ENCODE measurements at regions not wholly inside any gene's neighbourhood (a gene's known extent, or its start where the extent isn't known, plus 50 kb on each side); places are given as distances from the start of the nearest gene placed in this dataset.
"Not testable (repeated sequence)": the region's sequence is repeated elsewhere in the genome, so short reads cannot be mapped to it uniquely, and the experiment has no call there.

GRCh38 chr9:129561594-129562281, 59.2 kb downstream of the C9orf50 start:
- 56 to 68% (median 64%) methylated on average over 28 of the region's 28 CpGs for WGBS, 3 donors
- no peak overlapping the region for H3K27ac ChIP-seq (ENCODE audit: low read depth, low read length)

DNA sequence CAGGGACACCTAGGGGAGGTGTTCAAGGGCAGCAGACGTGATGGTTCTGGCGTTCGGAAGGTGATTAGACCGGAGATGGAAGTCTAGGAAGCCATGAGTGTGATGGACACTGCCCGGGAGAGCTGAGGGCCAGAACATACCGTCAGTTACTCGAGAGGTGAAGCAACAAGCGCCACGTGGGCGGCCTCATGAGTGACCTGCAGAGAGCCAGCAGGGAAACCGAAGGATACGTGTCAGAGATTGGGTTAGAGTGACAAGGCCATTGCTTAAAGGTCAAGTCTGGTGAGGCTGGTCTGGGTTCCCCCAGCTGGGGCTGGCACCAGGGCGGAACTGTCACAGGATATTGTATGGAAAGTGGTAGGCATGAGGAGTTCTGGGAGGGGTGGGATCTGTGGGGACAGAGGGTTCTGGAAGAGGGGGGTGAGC, 60.0 kb downstream of the C9orf50 start:
- 80 to 89% (median 87%) methylated on average over 13 of the region's 13 CpGs for WGBS, 3 donors
- H3K27ac ChIP-seq (ENCODE audit: low read depth, low read length): no peak overlapping the region

DNA sequence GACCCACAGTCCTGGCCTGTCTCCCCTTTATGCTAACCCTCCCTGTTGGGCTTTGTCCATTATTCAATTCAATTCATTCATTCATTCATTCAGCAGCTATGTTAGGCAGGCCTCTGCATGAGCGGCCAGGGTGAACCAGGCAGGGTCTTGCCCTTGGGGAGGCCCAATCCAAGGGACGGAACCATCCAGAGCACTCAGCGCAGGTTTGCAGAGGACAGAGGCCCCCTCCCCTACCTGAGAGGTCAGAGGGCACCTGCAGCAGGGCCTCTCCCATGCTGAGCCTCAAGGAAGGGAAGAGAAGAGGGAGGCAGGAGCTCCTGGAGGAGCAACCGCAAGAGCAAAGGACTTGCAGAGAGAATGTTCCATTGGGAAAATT, 61.4 kb downstream of the C9orf50 start:
- no peak overlapping the region for H3K27ac ChIP-seq (ENCODE audit: low read depth, low read length)
- 98 to 100% (median 98%) methylated on average over 4 of the region's 4 CpGs for WGBS, 3 donors

DNA sequence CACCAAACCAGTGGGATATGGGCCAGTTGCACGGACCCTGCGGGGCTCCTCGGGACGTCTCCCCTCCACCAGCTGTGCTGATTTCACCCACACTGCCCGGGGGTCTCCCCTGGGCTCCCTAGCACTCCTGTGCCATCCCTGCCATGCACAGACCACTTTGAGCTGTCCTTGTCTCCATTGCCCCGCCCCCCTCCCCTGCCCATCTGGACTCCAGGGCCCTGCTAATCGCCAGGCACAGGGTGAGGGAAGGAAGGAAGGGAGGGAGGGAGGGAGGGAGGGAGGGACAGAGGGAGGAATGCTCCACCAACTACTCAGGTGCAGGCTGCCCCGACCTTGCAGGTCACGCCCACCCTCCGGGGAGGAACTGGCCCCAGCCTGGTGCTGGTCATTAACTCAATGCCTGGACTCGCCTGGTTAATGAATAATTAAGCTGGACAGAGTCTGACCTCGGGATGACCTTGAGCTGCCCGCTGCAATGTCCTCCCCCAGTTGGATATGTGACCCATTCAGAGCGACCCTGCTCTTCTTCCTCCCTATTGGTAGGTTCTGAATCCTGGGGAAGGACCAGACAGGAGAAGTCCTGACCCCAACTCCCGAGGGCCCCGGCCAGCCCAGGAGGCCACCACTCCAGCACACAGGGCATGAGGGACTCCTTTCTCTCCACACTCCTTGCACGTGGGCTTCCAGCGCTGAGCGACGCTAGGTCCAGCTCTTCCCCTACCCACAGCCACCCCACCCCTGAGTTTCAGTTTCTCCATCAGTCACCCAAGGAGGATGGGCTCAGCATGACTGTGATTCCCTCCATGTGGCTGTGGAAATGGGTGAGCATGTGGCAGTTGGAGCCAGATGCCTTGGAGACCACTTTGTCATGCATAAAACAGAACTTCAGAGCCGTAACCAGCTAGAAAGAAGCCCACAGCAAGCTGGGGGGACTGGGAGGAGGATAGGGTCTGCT, 62.1 kb downstream of the C9orf50 start:
- no peak overlapping the region for H3K27ac ChIP-seq (ENCODE audit: low read depth, low read length)
- 54 to 72% (median 68%) methylated on average over 18 to 20 of the region's 21 CpGs for WGBS, 3 donors

- no peak overlapping the region for H3K27ac ChIP-seq (ENCODE audit: low read depth, low read length)
Measured at GRCh38 chr9:129558063-129558550, 62.8 kb downstream of the C9orf50 start.

DNA sequence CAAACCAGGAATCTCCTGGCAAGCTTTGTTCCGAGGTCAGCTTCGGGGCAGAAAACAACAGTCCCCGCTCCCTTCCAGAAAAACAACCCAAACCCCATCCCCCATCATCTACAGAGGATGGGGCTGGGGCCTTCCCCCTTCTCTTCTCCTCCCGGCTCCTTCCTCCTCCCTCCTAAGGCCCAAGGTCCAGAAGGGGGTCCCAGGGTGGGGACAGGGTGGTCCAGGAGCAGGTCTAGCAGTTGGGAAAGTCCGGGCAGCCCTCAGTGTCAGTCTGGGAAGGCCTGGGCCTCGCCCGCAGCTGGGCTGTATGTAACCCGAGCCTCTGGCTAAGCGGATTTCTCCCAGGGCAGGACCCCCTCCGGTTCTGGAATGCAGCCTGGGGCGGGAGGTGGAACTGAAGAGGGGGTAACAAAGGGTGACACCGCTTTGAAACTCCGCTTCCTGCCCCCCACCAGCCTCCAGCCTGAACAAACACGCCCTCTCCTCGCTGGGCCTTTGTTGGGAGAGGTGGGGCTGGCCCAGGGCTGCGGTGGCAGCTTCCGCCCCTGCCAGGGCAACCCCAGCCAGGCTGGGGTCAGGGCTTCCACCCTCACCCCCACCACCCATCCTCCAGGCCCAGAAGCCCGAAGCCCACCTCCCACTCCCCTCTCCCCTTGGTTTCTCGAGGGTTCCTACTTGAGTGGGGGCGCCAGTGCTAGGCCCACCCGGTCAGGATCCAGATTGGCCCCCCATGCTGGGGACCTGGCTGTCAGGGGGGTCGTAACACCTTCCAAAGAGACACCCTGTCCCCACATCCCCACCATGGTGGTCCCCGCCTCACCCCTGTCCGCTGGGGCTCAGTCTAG, 63.5 kb downstream of the C9orf50 start:
- 69 to 74% (median 71%) methylated on average over 24 of the region's 24 CpGs for WGBS, 3 donors
- H3K27ac ChIP-seq (ENCODE audit: low read depth, low read length): no peak overlapping the region

More at GRCh38 chr9:129558063-129558550, 62.8 kb downstream of the C9orf50 start:
- WGBS, 3 donors: 59 to 71% (median 68%) methylated on average over 15 to 16 of the region's 16 CpGs

DNA sequence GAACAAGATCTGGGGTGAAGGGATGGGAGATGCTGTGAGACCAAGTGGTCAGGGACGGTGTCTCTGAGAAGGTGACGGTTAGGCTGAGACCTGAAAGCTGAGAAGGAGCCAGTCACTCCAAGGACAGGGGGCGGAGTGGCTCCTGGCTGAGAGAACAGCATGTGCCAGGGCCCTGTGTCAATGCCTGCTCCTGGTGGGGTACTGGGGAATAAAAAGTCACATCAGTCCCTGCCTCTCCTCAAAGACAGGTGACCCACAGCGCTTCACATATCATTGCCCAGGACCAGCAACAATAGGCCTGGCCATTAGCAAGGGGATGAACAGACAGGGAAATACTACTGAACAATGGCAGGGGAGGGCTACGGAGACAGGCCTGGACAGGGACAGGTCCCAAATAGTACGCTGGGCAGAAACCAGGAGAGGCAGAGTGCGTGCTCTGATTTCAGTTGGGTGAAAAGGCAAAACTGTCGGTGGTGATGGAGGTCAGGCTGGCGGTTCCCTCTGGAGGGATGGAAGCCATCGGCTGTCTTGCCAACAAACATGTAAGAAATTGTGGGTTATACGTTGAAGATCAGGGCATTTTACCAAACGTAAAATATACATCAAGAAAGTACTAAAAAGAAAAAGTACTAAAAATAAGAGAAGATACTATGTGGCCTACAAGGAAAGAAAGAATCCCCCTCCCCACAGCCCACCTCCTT, 64.3 kb downstream of the C9orf50 start:
- 76 to 95% (median 88%) methylated on average over 12 of the region's 12 CpGs for WGBS, 3 donors
- no peak overlapping the region for H3K27ac ChIP-seq (ENCODE audit: low read depth, low read length)

GRCh38 chr9:129555512-129556215, 65.2 kb downstream of the C9orf50 start:
- WGBS, 3 donors: 58 to 73% (median 64%) methylated on average over 14 of the region's 14 CpGs
- no peak overlapping the region for H3K27ac ChIP-seq (ENCODE audit: low read depth, low read length)

- H3K27ac ChIP-seq (ENCODE audit: low read depth, low read length): no peak overlapping the region
- WGBS, 3 donors: 46 to 81% (median 51%) methylated on average over 5 of the region's 5 CpGs
Measured at GRCh38 chr9:129554649-129555048, 66.3 kb downstream of the C9orf50 start.

DNA sequence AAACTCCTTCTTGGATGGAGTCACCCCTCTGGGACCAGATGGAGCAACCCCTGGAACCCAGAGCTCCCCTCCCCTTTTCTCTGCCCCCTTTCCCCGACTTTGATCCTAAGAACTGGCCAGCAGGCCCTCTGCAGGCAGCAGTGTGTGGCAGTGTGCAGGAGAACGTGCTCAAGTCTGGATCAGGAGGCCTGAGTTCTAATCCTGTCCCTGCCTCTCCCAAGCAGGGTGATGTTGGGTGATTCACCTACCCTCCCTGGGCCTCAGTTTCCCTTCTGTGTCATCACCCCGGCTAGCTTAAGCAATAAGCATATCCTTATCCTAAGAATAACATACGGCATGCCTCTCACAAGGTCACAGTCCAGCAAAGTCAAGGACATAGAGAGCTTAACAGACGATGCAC, 67.6 kb downstream of the C9orf50 start:
- WGBS, 3 donors: 57 to 85% (median 83%) methylated on average over 5 of the region's 5 CpGs
- no peak overlapping the region for H3K27ac ChIP-seq (ENCODE audit: low read depth, low read length)

DNA sequence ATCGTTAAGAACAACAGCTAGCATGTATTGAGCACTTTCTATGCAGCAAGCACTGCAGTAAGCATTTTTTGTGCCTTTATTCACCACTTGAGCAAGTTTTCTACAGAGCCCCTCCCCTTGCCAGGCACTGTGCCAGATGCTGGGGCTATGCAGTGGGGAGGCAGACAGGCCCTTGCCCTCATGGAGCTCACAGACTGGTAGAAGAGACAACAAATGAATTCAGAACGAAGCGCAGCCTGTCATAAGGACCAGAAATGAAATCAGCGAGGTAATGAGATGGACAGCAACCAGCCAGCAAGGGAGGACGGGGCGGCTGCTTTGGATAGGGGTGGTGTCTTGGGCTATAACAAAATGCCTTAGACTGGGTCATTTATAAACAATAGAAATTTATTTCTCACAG, 68.8 kb downstream of the C9orf50 start:
- 87 to 91% (median 89%) methylated on average over 6 of the region's 6 CpGs for WGBS, 3 donors
- H3K27ac ChIP-seq (ENCODE audit: low read depth, low read length): no peak overlapping the region

DNA sequence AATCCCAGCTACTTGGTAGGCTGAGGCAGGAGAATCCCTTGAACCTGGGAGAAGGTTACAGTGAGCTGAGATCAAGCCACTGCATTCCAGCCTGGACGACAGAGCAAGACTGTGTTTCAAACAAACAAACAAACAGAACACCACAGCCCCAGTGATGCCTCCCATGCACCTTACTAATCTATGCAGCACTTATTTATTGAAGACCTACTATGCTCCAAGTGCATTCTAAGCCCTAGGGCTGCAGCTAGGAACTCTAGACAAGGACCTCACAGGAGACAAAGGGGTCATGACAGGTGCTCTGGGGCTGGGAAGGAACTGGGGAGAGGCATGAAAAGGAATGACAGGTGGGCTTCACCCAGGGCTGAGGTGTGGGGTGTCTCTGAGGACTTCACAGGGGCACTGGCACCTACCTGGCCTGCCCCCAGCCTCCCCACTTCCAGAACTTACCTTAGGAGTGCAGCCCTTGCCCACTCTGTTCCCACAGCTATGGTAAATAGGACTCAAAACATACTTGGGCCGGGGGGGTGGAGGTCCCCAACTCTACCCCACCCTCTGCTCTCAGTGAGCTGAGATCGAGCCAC, 69.4 kb downstream of the C9orf50 start:
- WGBS, 3 donors: 83 to 87% (median 85%) methylated on average over 3 of the region's 3 CpGs
- no peak overlapping the region for H3K27ac ChIP-seq (ENCODE audit: low read depth, low read length)

DNA sequence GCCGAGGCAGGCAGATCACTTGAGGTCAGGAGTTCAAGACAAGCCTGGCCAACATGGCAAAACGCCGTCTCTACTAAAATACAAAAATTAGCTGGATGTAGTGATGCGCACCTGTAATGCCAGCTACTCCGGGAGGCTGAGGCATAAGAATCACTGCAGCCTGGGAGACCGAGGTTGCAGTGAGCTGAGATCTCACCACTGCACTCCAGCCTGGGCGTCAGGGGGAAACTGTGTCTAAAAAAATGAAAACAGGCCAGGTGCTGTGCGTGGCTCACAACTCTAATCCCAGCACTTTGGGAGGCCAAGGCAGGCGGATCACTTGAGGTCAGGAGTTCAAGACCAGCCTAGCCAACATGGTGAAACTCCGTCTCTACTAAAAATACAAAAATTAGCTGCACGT, 69.9 kb downstream of the C9orf50 start:
- H3K27ac ChIP-seq (ENCODE audit: low read depth, low read length): not testable (repeated sequence)

GRCh38 chr9:129550199-129550839, 70.6 kb downstream of the C9orf50 start:
- H3K27ac ChIP-seq (ENCODE audit: low read depth, low read length): no peak overlapping the region
- WGBS, 3 donors: 3% methylated on average over 30 to 49 of the region's 51 CpGs

More for the DNA sequence above, 69.9 kb downstream of the C9orf50 start:
- 79 to 88% (median 88%) methylated on average over 10 to 11 of the region's 11 CpGs for WGBS, 3 donors

DNA sequence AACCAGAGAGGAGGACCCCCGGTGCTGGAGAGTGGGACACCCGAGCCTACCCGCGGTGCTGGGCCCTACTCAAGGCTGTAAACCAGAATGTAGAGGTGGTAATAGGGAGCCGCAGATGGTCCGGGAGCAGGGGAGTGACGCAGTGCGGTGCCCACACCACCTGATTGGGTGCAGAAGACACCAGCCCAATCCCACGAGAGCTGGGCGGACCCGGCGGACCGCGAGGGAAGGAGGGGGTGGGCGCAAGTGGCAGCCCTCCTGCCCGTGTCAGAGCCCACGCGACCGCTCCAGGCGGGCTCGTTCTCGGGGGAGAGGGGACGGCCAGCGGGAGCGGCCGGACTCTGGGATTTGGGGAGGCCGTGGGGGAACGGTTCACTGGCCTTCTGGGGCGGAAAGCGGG, 71.2 kb downstream of the C9orf50 start:
- peak overlapping the region; percentile 78 for H3K27ac ChIP-seq (ENCODE audit: low read depth, low read length)
- WGBS, 3 donors: 27 to 32% (median 29%) methylated on average over 18 to 30 of the region's 30 CpGs

DNA sequence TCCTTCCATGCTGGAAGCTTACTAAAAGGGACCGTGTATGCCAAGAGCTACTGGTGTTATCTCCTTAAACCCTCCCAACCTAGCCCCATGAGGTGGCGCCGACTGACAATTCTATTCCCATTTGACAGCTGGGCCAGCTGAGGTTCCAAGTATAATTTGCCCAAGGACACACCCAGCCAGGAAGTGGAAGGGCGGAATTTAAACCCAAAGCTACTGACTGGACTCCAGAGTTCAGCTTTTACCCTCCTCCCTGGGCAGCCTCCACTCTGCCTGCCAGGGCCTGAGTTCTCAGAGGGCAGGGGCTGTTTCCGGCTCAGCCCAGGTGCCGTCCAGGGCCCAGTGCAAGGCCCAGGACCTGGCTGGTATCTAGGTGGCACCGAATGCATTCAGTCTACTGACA, 71.8 kb downstream of the C9orf50 start:
- peak overlapping the region; percentile 78 for H3K27ac ChIP-seq (ENCODE audit: low read depth, low read length)
- 67 to 77% (median 70%) methylated on average over 7 of the region's 7 CpGs for WGBS, 3 donors

Data from adipose tissue (tissue), 3 donors.